ENCODE measurements at regions not wholly inside any gene's neighbourhood (a gene's known extent, or its start where the extent isn't known, plus 50 kb on each side); places are given as distances from the start of the nearest gene placed in this dataset.

DNA sequence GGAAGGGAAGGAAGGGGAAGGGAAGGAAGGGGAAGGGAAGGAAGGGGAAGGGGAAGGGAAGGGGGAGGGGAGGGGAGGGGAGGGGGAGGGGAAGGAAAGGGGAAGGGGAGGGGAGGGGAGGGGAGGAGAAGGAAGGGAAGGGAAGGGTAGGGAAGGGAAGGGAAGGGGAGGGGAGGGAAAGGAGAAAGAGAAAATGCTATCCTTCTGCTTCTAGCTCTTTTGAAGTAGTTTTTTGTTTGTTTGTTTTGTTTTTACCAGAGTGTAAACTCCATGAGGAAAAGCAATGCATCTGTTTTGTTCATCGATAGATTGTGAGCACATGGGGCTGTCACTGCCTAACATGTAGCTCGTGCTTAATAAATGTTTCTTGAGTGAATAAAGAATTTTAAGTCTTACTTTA is 1592.7 kb upstream of the ACVR2A start:
- TF ChIP-seq, protein P1, sequence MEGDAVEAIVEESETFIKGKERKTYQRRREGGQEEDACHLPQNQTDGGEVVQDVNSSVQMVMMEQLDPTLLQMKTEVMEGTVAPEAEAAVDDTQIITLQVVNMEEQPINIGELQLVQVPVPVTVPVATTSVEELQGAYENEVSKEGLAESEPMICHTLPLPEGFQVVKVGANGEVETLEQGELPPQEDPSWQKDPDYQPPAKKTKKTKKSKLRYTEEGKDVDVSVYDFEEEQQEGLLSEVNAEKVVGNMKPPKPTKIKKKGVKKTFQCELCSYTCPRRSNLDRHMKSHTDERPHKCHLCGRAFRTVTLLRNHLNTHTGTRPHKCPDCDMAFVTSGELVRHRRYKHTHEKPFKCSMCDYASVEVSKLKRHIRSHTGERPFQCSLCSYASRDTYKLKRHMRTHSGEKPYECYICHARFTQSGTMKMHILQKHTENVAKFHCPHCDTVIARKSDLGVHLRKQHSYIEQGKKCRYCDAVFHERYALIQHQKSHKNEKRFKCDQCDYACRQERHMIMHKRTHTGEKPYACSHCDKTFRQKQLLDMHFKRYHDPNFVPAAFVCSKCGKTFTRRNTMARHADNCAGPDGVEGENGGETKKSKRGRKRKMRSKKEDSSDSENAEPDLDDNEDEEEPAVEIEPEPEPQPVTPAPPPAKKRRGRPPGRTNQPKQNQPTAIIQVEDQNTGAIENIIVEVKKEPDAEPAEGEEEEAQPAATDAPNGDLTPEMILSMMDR (IDR thresholded peaks at IDR 0.05) = no peak
- TF ChIP-seq POLR2A (IDR thresholded peaks at IDR 0.05) = no peak

Measured in Peyer's patch (tissue), 4 donors.